T-helper 17 cell (primary cell): ENCODE measurements at regions not wholly inside any gene's neighbourhood (a gene's known extent, or its start where the extent isn't known, plus 50 kb on each side); places are given as distances from the start of the nearest gene placed in this dataset.

Experiments
- ATAC-seq: fragments of 150-1000 bp; cut with Tn5 transposase; 2 replicates; pipeline ENCODE4 v1.10.0; 2021; ENCODE audit warnings: mild to moderate bottlenecking, moderate library complexity
- DNase-seq, 3 donors: peaks; one replicate each; pipeline versions ENCODE4 v3.0.0 to v3.0.0-alpha.2; 2020 to 2021
- H3K9me3 ChIP-seq: one replicate; pipeline ENCODE4 v1.7.0; 2013; ENCODE audit warnings: low read length, mild to moderate bottlenecking; ENCODE audit not compliant: control insufficient read depth, poor library complexity, severe bottlenecking
- H3K27ac Mint-ChIP-seq: one replicate; pipeline ENCODE4 v1.8.0; 2022; ENCODE audit warnings: mild to moderate bottlenecking, moderate library complexity, mixed read lengths
- H3K27me3 Mint-ChIP-seq: one replicate; pipeline ENCODE4 v1.8.0; 2022; ENCODE audit warnings: mixed read lengths
- H3K36me3 Mint-ChIP-seq: one replicate; pipeline ENCODE4 v1.8.0; 2022; ENCODE audit warnings: low read depth, mixed read lengths
- H3K4me1 Mint-ChIP-seq: one replicate; pipeline ENCODE4 v1.8.0; 2022; ENCODE audit warnings: mild to moderate bottlenecking, mixed read lengths
- H3K4me3 Mint-ChIP-seq: one replicate; pipeline ENCODE4 v1.8.0; 2022; ENCODE audit warnings: mild to moderate bottlenecking, moderate library complexity, mixed read lengths

- Mint-ChIP-seq H3K27me3 (peaks cover 4% of the 10 kb centered on the region), H3K36me3 (no peaks in the 10 kb centered on the region), H3K4me1 (no peaks in the 10 kb centered on the region), H3K27ac (no peak overlapping the region), H3K4me3 (no peak overlapping the region)
- H3K9me3 ChIP-seq = no peaks in the 10 kb centered on the region
- ATAC-seq (no peak), DNase-seq (no peak)
These were observed 227.1 kb upstream of the ZFHX3 start for GRCh38 chr16:73275024-73275423.

- no peak overlapping the region for H3K27ac Mint-ChIP-seq
- no peaks in the 10 kb centered on the region for H3K4me1 Mint-ChIP-seq
- ATAC-seq = no peak
- H3K9me3 ChIP-seq = no peaks in the 10 kb centered on the region
- H3K4me3 Mint-ChIP-seq = no peak overlapping the region
- H3K36me3 Mint-ChIP-seq = no peaks in the 10 kb centered on the region
- H3K27me3 Mint-ChIP-seq = peaks cover 4% of the 10 kb centered on the region
- no peak for DNase-seq
These were observed 226.2 kb upstream of the ZFHX3 start for GRCh38 chr16:73274140-73274539.

- DNase-seq (no peak), ATAC-seq (no peak)
- no peaks in the 10 kb centered on the region for H3K4me1 Mint-ChIP-seq
- no peak overlapping the region for H3K27ac Mint-ChIP-seq
- H3K9me3 ChIP-seq = no peaks in the 10 kb centered on the region
- no peaks in the 10 kb centered on the region for H3K27me3 Mint-ChIP-seq
- H3K4me3 Mint-ChIP-seq = no peak overlapping the region
- H3K36me3 Mint-ChIP-seq = no peaks in the 10 kb centered on the region
These were observed 220.6 kb upstream of the ZFHX3 start for GRCh38 chr16:73268366-73268993.

GRCh38 chr16:73265935-73266334 lies 218.0 kb upstream of the ZFHX3 start:
- Mint-ChIP-seq H3K27ac (no peak overlapping the region), H3K27me3 (no peaks in the 10 kb centered on the region), H3K4me3 (no peak overlapping the region)

GRCh38 chr16:73265124-73265837 lies 217.4 kb upstream of the ZFHX3 start:
- H3K36me3 Mint-ChIP-seq = no peaks in the 10 kb centered on the region
- H3K27me3 Mint-ChIP-seq = no peaks in the 10 kb centered on the region
- no peak for ATAC-seq
- no peak overlapping the region for H3K4me3 Mint-ChIP-seq
- H3K9me3 ChIP-seq = no peaks in the 10 kb centered on the region
- H3K4me1 Mint-ChIP-seq = no peaks in the 10 kb centered on the region
- H3K27ac Mint-ChIP-seq = no peak overlapping the region
- no peak for DNase-seq

More at GRCh38 chr16:73265935-73266334, 218.0 kb upstream of the ZFHX3 start:
- no peaks in the 10 kb centered on the region for H3K9me3 ChIP-seq
- ATAC-seq = no peak
- Mint-ChIP-seq H3K36me3 (no peaks in the 10 kb centered on the region), H3K4me1 (no peaks in the 10 kb centered on the region)
- DNase-seq = no peak

- Mint-ChIP-seq H3K4me1 (no peaks in the 10 kb centered on the region), H3K27me3 (no peaks in the 10 kb centered on the region), H3K36me3 (no peaks in the 10 kb centered on the region), H3K4me3 (no peak overlapping the region), H3K27ac (no peak overlapping the region)
- DNase-seq (no peak), ATAC-seq (no peak)
- no peaks in the 10 kb centered on the region for H3K9me3 ChIP-seq
These were observed 215.0 kb upstream of the ZFHX3 start for GRCh38 chr16:73262931-73263330.

GRCh38 chr16:73255031-73255430 lies 207.1 kb upstream of the ZFHX3 start:
- Mint-ChIP-seq H3K4me3 (no peak overlapping the region), H3K36me3 (no peaks in the 10 kb centered on the region), H3K27ac (no peak overlapping the region), H3K4me1 (no peaks in the 10 kb centered on the region), H3K27me3 (no peaks in the 10 kb centered on the region)
- ATAC-seq (no peak), DNase-seq (no peak)
- peaks cover 3% of the 10 kb centered on the region for H3K9me3 ChIP-seq

GRCh38 chr16:73253922-73254480 lies 206.1 kb upstream of the ZFHX3 start:
- H3K4me1 Mint-ChIP-seq = no peaks in the 10 kb centered on the region
- ATAC-seq = no peak
- no peak for DNase-seq
- no peak overlapping the region for H3K27ac Mint-ChIP-seq
- no peaks in the 10 kb centered on the region for H3K36me3 Mint-ChIP-seq
- peaks cover 3% of the 10 kb centered on the region for H3K9me3 ChIP-seq
- H3K27me3 Mint-ChIP-seq = no peaks in the 10 kb centered on the region
- H3K4me3 Mint-ChIP-seq = no peak overlapping the region

- DNase-seq (no peak), ATAC-seq (no peak)
- peaks cover 3% of the 10 kb centered on the region for H3K9me3 ChIP-seq
- Mint-ChIP-seq H3K4me1 (no peaks in the 10 kb centered on the region), H3K36me3 (no peaks in the 10 kb centered on the region), H3K27ac (no peak overlapping the region), H3K27me3 (no peaks in the 10 kb centered on the region), H3K4me3 (no peak overlapping the region)
These were observed 204.5 kb upstream of the ZFHX3 start for GRCh38 chr16:73252446-73252845.

- no peaks in the 10 kb centered on the region for H3K36me3 Mint-ChIP-seq
- H3K4me1 Mint-ChIP-seq = no peaks in the 10 kb centered on the region
- H3K9me3 ChIP-seq = peaks cover 3% of the 10 kb centered on the region
- no peak overlapping the region for H3K4me3 Mint-ChIP-seq
- ATAC-seq (no peak), DNase-seq (no peak)
- H3K27ac Mint-ChIP-seq = no peak overlapping the region
- no peaks in the 10 kb centered on the region for H3K27me3 Mint-ChIP-seq
These were observed 203.7 kb upstream of the ZFHX3 start for GRCh38 chr16:73251608-73252007.

- no peaks in the 10 kb centered on the region for H3K36me3 Mint-ChIP-seq
- no peak overlapping the region for H3K4me3 Mint-ChIP-seq
- no peak for DNase-seq
- peaks cover 3% of the 10 kb centered on the region for H3K9me3 ChIP-seq
- H3K27me3 Mint-ChIP-seq = no peaks in the 10 kb centered on the region
- H3K27ac Mint-ChIP-seq = no peak overlapping the region
- ATAC-seq = no peak
- no peaks in the 10 kb centered on the region for H3K4me1 Mint-ChIP-seq
These were observed 200.4 kb upstream of the ZFHX3 start for GRCh38 chr16:73248316-73248715.

- no peaks in the 10 kb centered on the region for H3K27me3 Mint-ChIP-seq
- no peaks in the 10 kb centered on the region for H3K4me1 Mint-ChIP-seq
- H3K4me3 Mint-ChIP-seq = no peak overlapping the region
- H3K27ac Mint-ChIP-seq = no peak overlapping the region
- no peaks in the 10 kb centered on the region for H3K9me3 ChIP-seq
- ATAC-seq (no peak), DNase-seq (no peak)
- no peaks in the 10 kb centered on the region for H3K36me3 Mint-ChIP-seq
These were observed 193.0 kb upstream of the ZFHX3 start for GRCh38 chr16:73240920-73241319.

- H3K27ac Mint-ChIP-seq = no peak overlapping the region
- DNase-seq (no peak), ATAC-seq (no peak)
- no peaks in the 10 kb centered on the region for H3K9me3 ChIP-seq
- no peaks in the 10 kb centered on the region for H3K4me1 Mint-ChIP-seq
- no peaks in the 10 kb centered on the region for H3K36me3 Mint-ChIP-seq
- no peak overlapping the region for H3K4me3 Mint-ChIP-seq
- H3K27me3 Mint-ChIP-seq = no peaks in the 10 kb centered on the region
These were observed 189.7 kb upstream of the ZFHX3 start for GRCh38 chr16:73237601-73238000.

GRCh38 chr16:73234496-73234895 lies 186.6 kb upstream of the ZFHX3 start:
- no peaks in the 10 kb centered on the region for H3K4me1 Mint-ChIP-seq
- no peak for DNase-seq
- H3K27ac Mint-ChIP-seq = no peak overlapping the region
- peaks cover 5% of the 10 kb centered on the region for H3K27me3 Mint-ChIP-seq
- H3K9me3 ChIP-seq = no peaks in the 10 kb centered on the region
- ATAC-seq = no peak
- H3K36me3 Mint-ChIP-seq = no peaks in the 10 kb centered on the region
- H3K4me3 Mint-ChIP-seq = no peak overlapping the region
